IPS-18a (cell line): ENCODE measurements at regions not wholly inside any gene's neighbourhood (a gene's known extent, or its start where the extent isn't known, plus 50 kb on each side); places are given as distances from the start of the nearest gene placed in this dataset.

Experiments used
- H3K27ac ChIP-seq: one replicate; pipeline ENCODE4 v1.5.1; 2013; ENCODE audit warnings: low read length
- H3K27me3 ChIP-seq: one replicate; pipeline ENCODE4 v1.6.1; 2013; ENCODE audit warnings: mild to moderate bottlenecking, low read length; ENCODE audit not compliant: control insufficient read depth, insufficient read depth
- H3K36me3 ChIP-seq: one replicate; pipeline ENCODE4 v1.6.1; 2013; ENCODE audit warnings: low read depth, low read length; ENCODE audit not compliant: control insufficient read depth
- H3K4me1 ChIP-seq: one replicate; pipeline ENCODE4 v1.6.1; 2013; ENCODE audit warnings: low read depth, low read length; ENCODE audit not compliant: control insufficient read depth
- H3K4me3 ChIP-seq: one replicate; pipeline ENCODE4 v1.5.1; 2013; ENCODE audit warnings: low read length
- H3K9ac ChIP-seq: one replicate; pipeline ENCODE4 v1.6.1; 2013; ENCODE audit warnings: mild to moderate bottlenecking, low read length, moderate library complexity
- H3K9me3 ChIP-seq: one replicate; pipeline ENCODE4 v1.6.1; 2013; ENCODE audit warnings: low read depth, low read length; ENCODE audit not compliant: control insufficient read depth

- no peak overlapping the region for H3K9ac ChIP-seq
- no peak overlapping the region for H3K4me3 ChIP-seq
- H3K27ac ChIP-seq = no peak overlapping the region
- H3K4me1 ChIP-seq = peaks cover 15% of the 10 kb centered on the region
- H3K9me3 ChIP-seq = no peaks in the 10 kb centered on the region
- H3K36me3 ChIP-seq = no peaks in the 10 kb centered on the region
- no peaks in the 10 kb centered on the region for H3K27me3 ChIP-seq
Measured at GRCh38 chr18:77967791-77968190, 718.1 kb downstream of the GALR1 start.

- H3K36me3 ChIP-seq = no peaks in the 10 kb centered on the region
- H3K9ac ChIP-seq = no peak overlapping the region
- H3K4me1 ChIP-seq = peaks cover 15% of the 10 kb centered on the region
- H3K27ac ChIP-seq = no peak overlapping the region
- H3K27me3 ChIP-seq = no peaks in the 10 kb centered on the region
- no peaks in the 10 kb centered on the region for H3K9me3 ChIP-seq
- no peak overlapping the region for H3K4me3 ChIP-seq
Measured at GRCh38 chr18:77969972-77970371, 720.3 kb downstream of the GALR1 start.

- Histone ChIP-seq H3K4me1 (peaks cover 15% of the 10 kb centered on the region), H3K4me3 (no peak overlapping the region), H3K36me3 (no peaks in the 10 kb centered on the region), H3K27me3 (no peaks in the 10 kb centered on the region), H3K9ac (no peak overlapping the region), H3K27ac (no peak overlapping the region), H3K9me3 (no peaks in the 10 kb centered on the region)
Measured at GRCh38 chr18:77970814-77971213, 721.2 kb downstream of the GALR1 start.

- Histone ChIP-seq H3K9me3 (no peaks in the 10 kb centered on the region), H3K9ac (no peak overlapping the region), H3K4me3 (no peak overlapping the region), H3K4me1 (peaks cover 15% of the 10 kb centered on the region), H3K27me3 (no peaks in the 10 kb centered on the region), H3K27ac (no peak overlapping the region), H3K36me3 (no peaks in the 10 kb centered on the region)
Measured at GRCh38 chr18:77973745-77974144, 724.1 kb downstream of the GALR1 start.

GRCh38 chr18:77974329-77974728, 724.7 kb downstream of the GALR1 start:
- Histone ChIP-seq H3K36me3 (no peaks in the 10 kb centered on the region), H3K27ac (no peak overlapping the region), H3K27me3 (no peaks in the 10 kb centered on the region), H3K9ac (no peak overlapping the region), H3K9me3 (no peaks in the 10 kb centered on the region), H3K4me3 (no peak overlapping the region), H3K4me1 (peaks cover 15% of the 10 kb centered on the region)

- H3K4me1 ChIP-seq = no peaks in the 10 kb centered on the region
- no peaks in the 10 kb centered on the region for H3K27me3 ChIP-seq
- no peak overlapping the region for H3K27ac ChIP-seq
- no peaks in the 10 kb centered on the region for H3K9me3 ChIP-seq
- H3K4me3 ChIP-seq = no peak overlapping the region
- H3K36me3 ChIP-seq = no peaks in the 10 kb centered on the region
- H3K9ac ChIP-seq = no peak overlapping the region
Measured at GRCh38 chr18:77977331-77977730, 727.7 kb downstream of the GALR1 start.

GRCh38 chr18:77980275-77980674, 730.6 kb downstream of the GALR1 start:
- no peak overlapping the region for H3K9ac ChIP-seq
- no peaks in the 10 kb centered on the region for H3K36me3 ChIP-seq
- no peak overlapping the region for H3K27ac ChIP-seq
- H3K4me1 ChIP-seq = no peaks in the 10 kb centered on the region
- no peaks in the 10 kb centered on the region for H3K9me3 ChIP-seq
- no peaks in the 10 kb centered on the region for H3K27me3 ChIP-seq
- H3K4me3 ChIP-seq = no peak overlapping the region

- Histone ChIP-seq H3K27ac (no peak overlapping the region), H3K9me3 (no peaks in the 10 kb centered on the region), H3K36me3 (no peaks in the 10 kb centered on the region), H3K9ac (no peak overlapping the region), H3K4me1 (peaks cover 3% of the 10 kb centered on the region), H3K27me3 (no peaks in the 10 kb centered on the region), H3K4me3 (no peak overlapping the region)
Measured at GRCh38 chr18:77981874-77982273, 732.2 kb downstream of the GALR1 start.

- no peaks in the 10 kb centered on the region for H3K9me3 ChIP-seq
- H3K9ac ChIP-seq = no peak overlapping the region
- H3K4me3 ChIP-seq = no peak overlapping the region
- no peaks in the 10 kb centered on the region for H3K36me3 ChIP-seq
- no peak overlapping the region for H3K27ac ChIP-seq
- no peaks in the 10 kb centered on the region for H3K27me3 ChIP-seq
- peaks cover 3% of the 10 kb centered on the region for H3K4me1 ChIP-seq
Measured at GRCh38 chr18:77983270-77983669, 733.6 kb downstream of the GALR1 start.

- Histone ChIP-seq H3K27me3 (no peaks in the 10 kb centered on the region), H3K4me1 (peaks cover 3% of the 10 kb centered on the region), H3K9ac (no peak overlapping the region), H3K9me3 (no peaks in the 10 kb centered on the region), H3K4me3 (no peak overlapping the region), H3K27ac (no peak overlapping the region), H3K36me3 (no peaks in the 10 kb centered on the region)
Measured at GRCh38 chr18:77984178-77984577, 734.5 kb downstream of the GALR1 start.

- Histone ChIP-seq H3K27ac (no peak overlapping the region), H3K9me3 (no peaks in the 10 kb centered on the region), H3K27me3 (no peaks in the 10 kb centered on the region), H3K4me1 (peaks cover 3% of the 10 kb centered on the region), H3K4me3 (no peak overlapping the region), H3K36me3 (no peaks in the 10 kb centered on the region), H3K9ac (no peak overlapping the region)
Measured at GRCh38 chr18:77984833-77985232, 735.2 kb downstream of the GALR1 start.

GRCh38 chr18:77985526-77986281, 736.1 kb downstream of the GALR1 start:
- Histone ChIP-seq H3K27me3 (no peaks in the 10 kb centered on the region), H3K9ac (no peak overlapping the region), H3K36me3 (no peaks in the 10 kb centered on the region), H3K4me3 (no peak overlapping the region), H3K9me3 (no peaks in the 10 kb centered on the region), H3K27ac (no peak overlapping the region), H3K4me1 (peaks cover 3% of the 10 kb centered on the region)
